A549 (cell line): ENCODE measurements at regions not wholly inside any gene's neighbourhood (a gene's known extent, or its start where the extent isn't known, plus 50 kb on each side); places are given as distances from the start of the nearest gene placed in this dataset.

Experiments used
- CHD2 ChIP-seq: fragments of 150-350 bp; IDR thresholded peaks from 2 replicates; pipeline ENCODE4 v1.6.1; 2014; ENCODE audit warnings: low read length; ENCODE audit not compliant: partially characterized antibody
- CTCF ChIP-seq: fragments of >200 bp; sonication (Bioruptor Twin); formaldehyde crosslinking; IDR thresholded peaks from 3 replicates; pipeline ENCODE4 v1.5.1; 2016
- ESRRA ChIP-seq: fragments of 150-350 bp; IDR thresholded peaks from 2 replicates; pipeline ENCODE4 v1.6.1; 2014; ENCODE audit warnings: mild to moderate bottlenecking, low read length, borderline replicate concordance
- HMGXB4 ChIP-seq: fragments of 250-450 bp; sonication (Bioruptor Pico); IDR thresholded peaks from 2 replicates; pipeline ENCODE4 v1.5.0; 2021; ENCODE audit warnings: mild to moderate bottlenecking, moderate library complexity, borderline replicate concordance
- MAFK ChIP-seq: fragments of 450-650 bp; IDR thresholded peaks from 2 replicates; pipeline ENCODE4 v1.6.1; 2014; ENCODE audit not compliant: partially characterized antibody
- POLR2A ChIP-seq: IDR thresholded peaks from 2 replicates; pipeline ENCODE4 v1.6.1; 2012; ENCODE audit warnings: mild to moderate bottlenecking, low read length
- RFX5 ChIP-seq: fragments of 450-650 bp; IDR thresholded peaks from 2 replicates; pipeline ENCODE4 v1.7.1; 2014; ENCODE audit warnings: antibody characterized with exemption, mild to moderate bottlenecking, moderate library complexity
- RNF2 ChIP-seq: fragments of 200-600 bp; sonication (generic); IDR thresholded peaks from 2 replicates; pipeline ENCODE4 v1.6.1; 2016; ENCODE audit warnings: low read depth, mild to moderate bottlenecking, antibody characterized with exemption, moderate library complexity, borderline replicate concordance
- SMC3 ChIP-seq: fragments of >200 bp; sonication (Bioruptor Twin); formaldehyde crosslinking; IDR thresholded peaks from 3 replicates; pipeline ENCODE4 v1.6.1; 2018; ENCODE audit warnings: inconsistent platforms
- TF ChIP-seq, protein P1 (sequence below): fragments of >200 bp; sonication (Bioruptor Twin); formaldehyde crosslinking; IDR thresholded peaks from 3 replicates; pipeline ENCODE4 v1.6.1; 2016

- TF ChIP-seq CHD2 (no peak), CTCF (no peak), SMC3 (no peak), RFX5 (no peak), ESRRA (no peak), MAFK (no peak), HMGXB4 (CRISPR knock-in tag) (no peak), RNF2 (no peak), POLR2A (no peak)
- TF ChIP-seq, protein P1, sequence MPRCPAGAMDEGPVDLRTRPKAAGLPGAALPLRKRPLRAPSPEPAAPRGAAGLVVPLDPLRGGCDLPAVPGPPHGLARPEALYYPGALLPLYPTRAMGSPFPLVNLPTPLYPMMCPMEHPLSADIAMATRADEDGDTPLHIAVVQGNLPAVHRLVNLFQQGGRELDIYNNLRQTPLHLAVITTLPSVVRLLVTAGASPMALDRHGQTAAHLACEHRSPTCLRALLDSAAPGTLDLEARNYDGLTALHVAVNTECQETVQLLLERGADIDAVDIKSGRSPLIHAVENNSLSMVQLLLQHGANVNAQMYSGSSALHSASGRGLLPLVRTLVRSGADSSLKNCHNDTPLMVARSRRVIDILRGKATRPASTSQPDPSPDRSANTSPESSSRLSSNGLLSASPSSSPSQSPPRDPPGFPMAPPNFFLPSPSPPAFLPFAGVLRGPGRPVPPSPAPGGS = no peak
These were observed 925.8 kb downstream of the TLE1 start for GRCh38 chr9:80763536-80763935.
